NOMO-1 (cell line): ENCODE measurements at regions not wholly inside any gene's neighbourhood (a gene's known extent, or its start where the extent isn't known, plus 50 kb on each side); places are given as distances from the start of the nearest gene placed in this dataset.

ENCODE experiments used
- DNase-seq, 2 experiments: peaks; one replicate each; lab custom pipeline; 2025; ENCODE audit not compliant: unreplicated experiment in 2 of 2; lab: John Stamatoyannopoulos, UW

GRCh38 chr3:59595830-59596229 is 546.0 kb upstream of the CFAP20DC start:
- no peak for DNase-seq

GRCh38 chr3:59593380-59593779 is 543.6 kb upstream of the CFAP20DC start:
- DNase-seq, result no peak

- DNase-seq, result no peak
Measured at GRCh38 chr3:59580996-59581395, 531.2 kb upstream of the CFAP20DC start.

DNA sequence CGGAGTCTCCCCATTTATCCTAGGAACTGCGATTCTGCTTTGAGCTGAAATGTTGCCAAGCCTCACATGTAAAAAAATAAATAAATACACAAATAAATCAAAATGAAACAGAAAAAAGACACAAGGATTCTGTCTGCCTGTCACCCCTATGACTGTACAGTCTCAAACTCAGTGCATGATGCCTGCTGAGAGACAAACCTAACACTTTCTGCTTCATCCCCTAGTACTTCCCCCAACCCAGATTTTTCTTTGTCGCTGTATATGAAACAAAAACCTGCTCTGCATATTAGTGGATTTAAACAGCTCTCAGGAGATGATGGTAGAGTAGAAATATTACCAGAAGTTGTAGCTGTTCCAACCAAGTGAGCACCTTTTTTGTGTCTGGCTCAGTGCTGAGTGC is 530.7 kb upstream of the CFAP20DC start:
- no peak for DNase-seq

DNA sequence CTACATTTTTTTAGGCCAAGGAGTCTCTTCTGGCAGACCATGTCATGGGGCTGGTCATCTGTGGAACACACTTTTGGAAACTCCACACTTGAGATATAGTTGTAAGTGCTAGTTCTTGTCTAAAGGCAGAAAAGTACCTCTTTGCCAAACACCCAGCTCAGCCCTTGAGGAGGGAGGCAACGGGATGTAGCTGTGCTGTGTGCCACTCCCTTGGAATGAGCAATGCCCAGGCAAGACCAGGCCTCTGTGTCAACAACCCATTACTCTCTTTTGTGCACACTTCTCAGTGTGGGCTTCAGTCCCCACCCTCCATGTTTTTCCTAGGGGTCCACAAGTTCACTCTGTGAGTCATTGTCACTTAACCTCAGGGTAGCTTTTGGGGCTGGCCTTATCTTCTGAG is 528.3 kb upstream of the CFAP20DC start:
- no peak for DNase-seq

GRCh38 chr3:59576606-59577005 is 526.8 kb upstream of the CFAP20DC start:
- no peak for DNase-seq

DNA sequence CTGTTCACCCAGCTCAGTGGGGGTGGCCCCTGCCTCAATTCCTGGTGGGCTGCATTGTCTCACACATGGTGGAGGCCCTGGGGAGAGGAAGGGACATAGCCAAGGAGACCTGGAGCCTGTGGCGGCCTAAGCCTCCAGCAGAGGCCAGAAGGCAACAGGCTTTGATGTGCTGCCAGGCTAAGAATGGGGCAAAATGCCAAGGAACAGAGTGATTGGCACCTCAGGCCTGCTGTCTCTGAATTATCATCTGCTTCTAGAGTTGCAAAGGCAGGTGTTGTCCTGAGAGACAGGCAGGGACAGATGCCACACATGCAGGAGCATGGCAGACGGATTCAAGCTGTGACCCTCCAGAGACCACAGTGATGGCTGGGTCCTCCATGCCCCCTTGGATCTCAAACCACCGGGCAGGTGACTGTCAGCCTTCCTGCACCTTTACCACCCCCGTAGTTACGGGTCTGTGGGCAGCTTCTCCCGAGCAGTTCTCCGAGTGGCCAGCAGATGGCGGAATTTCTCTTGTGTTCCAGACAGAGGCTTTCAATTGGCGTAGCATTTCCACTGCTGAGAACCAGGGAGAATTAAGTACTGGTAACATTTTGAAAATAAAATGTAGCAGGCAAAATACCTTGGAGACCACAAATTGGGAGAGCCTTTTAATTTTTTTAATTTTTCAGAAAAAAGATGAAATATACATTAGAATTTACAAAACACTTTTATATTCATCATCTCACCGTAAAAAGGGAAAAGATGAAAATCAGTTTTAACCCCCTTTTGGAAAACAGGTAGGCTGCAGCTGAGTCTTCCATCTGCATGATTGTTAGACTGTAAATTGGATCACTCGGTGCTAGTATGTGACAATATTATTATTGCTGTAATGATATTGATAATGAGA is 525.5 kb upstream of the CFAP20DC start:
- peak; percentile 12 to 68 for DNase-seq

- no peak for DNase-seq
Measured at GRCh38 chr3:59573911-59574310, 524.1 kb upstream of the CFAP20DC start.

- no peak for DNase-seq
Measured at GRCh38 chr3:59572106-59572505, 522.3 kb upstream of the CFAP20DC start.

GRCh38 chr3:59570806-59571205 is 521.0 kb upstream of the CFAP20DC start:
- DNase-seq, result no peak

DNA sequence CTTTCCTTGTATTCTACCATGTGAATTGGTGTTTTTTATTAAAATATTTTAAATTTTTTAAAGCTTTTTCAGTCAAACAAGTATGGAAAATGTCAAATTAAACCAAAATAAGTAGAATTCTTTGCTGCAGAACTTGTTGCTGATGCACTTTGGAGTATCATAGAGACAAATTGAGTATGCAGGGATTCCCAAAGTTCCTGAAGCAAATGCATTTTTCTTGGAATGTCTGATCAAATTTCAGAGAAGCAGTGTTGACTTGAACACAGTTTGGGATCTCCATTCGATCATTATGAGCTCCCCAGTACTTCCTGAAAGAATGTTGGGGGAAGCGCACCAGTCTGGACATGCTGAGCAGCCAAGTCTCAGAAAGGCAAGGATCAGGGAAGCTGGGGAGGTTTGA is 517.8 kb upstream of the CFAP20DC start:
- no peak for DNase-seq

- no peak for DNase-seq
Measured at GRCh38 chr3:59566481-59566975, 516.7 kb upstream of the CFAP20DC start.

- DNase-seq, result no peak
Measured at GRCh38 chr3:59565125-59565524, 515.3 kb upstream of the CFAP20DC start.

DNA sequence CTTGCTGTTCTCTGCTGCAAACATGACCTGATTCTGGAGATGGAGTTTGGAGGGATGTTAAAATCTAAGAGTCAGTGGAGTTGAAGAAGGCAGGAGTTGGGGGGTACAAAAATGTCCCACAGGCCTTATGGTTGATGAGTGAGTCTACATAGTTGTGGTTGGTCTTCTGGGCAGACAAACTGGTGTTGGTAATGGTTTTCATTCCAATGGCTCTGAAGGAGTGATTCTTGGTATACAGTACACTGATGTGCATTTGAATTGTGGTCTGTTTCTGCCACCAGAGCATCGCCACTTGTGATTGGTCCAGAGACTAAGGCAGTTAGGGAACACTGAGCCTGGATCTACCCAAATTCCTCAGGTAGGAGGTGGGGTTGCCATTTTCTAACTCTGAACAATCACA is 514.1 kb upstream of the CFAP20DC start:
- DNase-seq, result no peak

- DNase-seq, result no peak
Measured at GRCh38 chr3:59563072-59563605, 513.3 kb upstream of the CFAP20DC start.

- peak; percentile 45 to 80 for DNase-seq
Measured at GRCh38 chr3:59559721-59560435, 510.1 kb upstream of the CFAP20DC start.

DNA sequence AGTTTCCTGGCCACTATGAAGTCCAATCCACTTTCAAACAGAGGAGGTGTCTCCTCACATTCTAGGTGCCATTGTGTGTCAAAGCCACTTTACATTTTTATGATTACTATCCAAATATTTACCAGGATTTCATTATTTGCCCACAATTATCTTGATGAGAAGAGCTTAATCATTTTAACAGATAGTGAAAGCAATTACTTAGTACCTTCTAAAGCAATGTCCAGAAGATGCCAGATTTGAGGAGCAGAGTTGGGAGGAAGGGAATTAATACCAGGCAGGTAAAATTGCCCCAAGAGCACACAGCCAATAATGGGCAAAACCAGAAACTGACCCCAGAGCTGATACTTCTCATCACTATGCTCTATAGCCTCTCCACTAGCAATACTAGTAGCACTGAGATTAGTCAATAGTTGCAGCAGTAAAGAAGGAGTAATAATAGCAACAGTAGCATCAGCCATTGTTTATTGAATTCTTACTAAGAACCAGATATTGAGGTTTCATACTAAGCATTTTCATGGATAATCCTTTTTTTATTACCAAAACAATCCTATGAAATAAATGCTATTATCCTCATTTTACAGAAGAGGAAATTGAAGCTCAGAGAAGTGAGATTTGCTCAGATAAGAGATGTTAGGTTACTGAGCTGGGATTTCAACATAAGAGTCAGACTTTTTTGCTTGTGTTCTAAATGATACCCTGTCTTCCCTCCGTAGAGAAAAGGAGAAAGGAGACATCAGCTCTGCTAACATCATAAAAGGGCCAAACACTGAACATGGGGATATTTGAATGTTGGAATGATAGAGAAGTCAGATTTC is 509.3 kb upstream of the CFAP20DC start:
- DNase-seq, result peak in 1 of 2 experiments; percentile 22

DNA sequence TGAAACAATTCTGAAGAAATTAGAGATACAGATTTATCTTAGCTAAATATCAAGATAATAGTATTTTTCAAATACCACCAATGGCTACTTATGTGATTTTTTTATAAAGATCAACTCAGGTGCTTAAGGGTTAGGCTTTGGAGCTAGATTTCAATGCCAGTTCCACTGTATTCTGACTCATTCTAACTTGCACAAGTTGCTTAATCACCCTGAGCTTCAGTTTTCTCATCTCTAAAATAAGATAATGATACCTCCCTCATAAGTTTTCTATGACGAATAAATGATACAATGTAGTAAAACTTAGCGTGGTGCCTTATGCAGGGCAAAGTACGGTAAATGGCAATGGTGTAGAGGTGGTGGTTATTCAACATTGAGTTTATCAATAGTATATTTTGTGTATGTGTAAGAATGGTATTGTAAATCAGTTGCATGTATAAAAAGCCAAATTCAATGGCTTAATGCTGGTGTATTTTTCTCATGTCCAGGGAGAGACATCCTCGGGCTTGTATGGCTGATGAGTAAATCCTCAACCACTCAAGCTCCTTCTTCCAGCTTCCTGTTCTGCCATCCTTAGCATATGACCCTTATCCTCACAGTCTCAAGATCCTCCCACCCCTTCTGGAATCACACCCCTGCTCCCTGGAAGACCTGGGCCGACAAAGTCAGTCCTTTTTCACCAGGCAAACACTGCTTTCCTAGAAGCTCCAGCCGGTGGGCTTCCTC is 505.9 kb upstream of the CFAP20DC start:
- no peak for DNase-seq

DNA sequence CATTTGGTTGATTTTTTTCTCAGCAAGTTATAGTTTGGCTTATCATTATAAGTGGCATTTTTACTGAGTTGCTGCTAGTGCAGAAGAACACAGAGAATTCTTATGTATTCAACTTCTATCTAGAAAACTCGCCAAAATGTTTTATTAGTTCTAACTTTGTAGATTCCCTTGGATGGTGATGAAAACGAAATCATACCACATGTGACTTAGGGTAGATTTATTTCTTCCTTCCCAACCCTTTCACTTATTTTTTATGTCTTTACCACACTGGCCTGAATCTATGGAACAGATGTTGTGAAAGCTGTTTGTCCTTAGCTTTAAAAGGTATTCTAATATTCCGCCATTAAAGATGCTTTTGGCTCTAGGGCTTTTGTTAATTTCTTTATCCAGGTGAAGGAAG is 503.3 kb upstream of the CFAP20DC start:
- DNase-seq, result no peak

GRCh38 chr3:59551834-59552233 is 502.0 kb upstream of the CFAP20DC start:
- DNase-seq, result no peak
